ENCODE measurements at regions not wholly inside any gene's neighbourhood (a gene's known extent, or its start where the extent isn't known, plus 50 kb on each side); places are given as distances from the start of the nearest gene placed in this dataset.
"Not testable (repeated sequence)": the region's sequence is repeated elsewhere in the genome, so short reads cannot be mapped to it uniquely, and the experiment has no call there.

- no peak for DNase-seq (ENCODE audit: low read depth)
These were observed 461.4 kb upstream of the NOX3 start for GRCh38 chr6:155916846-155917624.

GRCh38 chr6:155915651-155916050 lies 460.0 kb upstream of the NOX3 start:
- no peak for DNase-seq (ENCODE audit: low read depth)

GRCh38 chr6:155913816-155914215 lies 458.2 kb upstream of the NOX3 start:
- DNase-seq (ENCODE audit: low read depth), result no peak

GRCh38 chr6:155909710-155910109 lies 454.1 kb upstream of the NOX3 start:
- no peak for DNase-seq (ENCODE audit: low read depth)

GRCh38 chr6:155895641-155896040 lies 440.0 kb upstream of the NOX3 start:
- no peak for DNase-seq (ENCODE audit: low read depth)

- DNase-seq (ENCODE audit: low read depth), result no peak
These were observed 439.1 kb upstream of the NOX3 start for GRCh38 chr6:155894758-155895157.

GRCh38 chr6:155894262-155894661 lies 438.6 kb upstream of the NOX3 start:
- no peak for DNase-seq (ENCODE audit: low read depth)

- no peak for DNase-seq (ENCODE audit: low read depth)
These were observed 434.8 kb upstream of the NOX3 start for GRCh38 chr6:155890409-155890808.

GRCh38 chr6:155889410-155889809 lies 433.8 kb upstream of the NOX3 start:
- no peak for DNase-seq (ENCODE audit: low read depth)

- no peak for DNase-seq (ENCODE audit: low read depth)
These were observed 431.8 kb upstream of the NOX3 start for GRCh38 chr6:155887421-155887820.

GRCh38 chr6:155883741-155884140 lies 428.1 kb upstream of the NOX3 start:
- DNase-seq (ENCODE audit: low read depth), result no peak

GRCh38 chr6:155883334-155883731 lies 427.7 kb upstream of the NOX3 start:
- DNase-seq (ENCODE audit: low read depth), result no peak

- no peak for DNase-seq (ENCODE audit: low read depth)
These were observed 427.1 kb upstream of the NOX3 start for GRCh38 chr6:155882527-155883333.

- no peak for DNase-seq (ENCODE audit: low read depth)
These were observed 426.3 kb upstream of the NOX3 start for GRCh38 chr6:155881826-155882526.

GRCh38 chr6:155880900-155881299 lies 425.3 kb upstream of the NOX3 start:
- DNase-seq (ENCODE audit: low read depth), result no peak

- DNase-seq (ENCODE audit: low read depth), result no peak
These were observed 417.3 kb upstream of the NOX3 start for GRCh38 chr6:155872961-155873360.

- DNase-seq (ENCODE audit: low read depth), result no peak
These were observed 412.0 kb upstream of the NOX3 start for GRCh38 chr6:155867682-155868081.

- DNase-seq (ENCODE audit: low read depth), result not testable (repeated sequence)
These were observed 411.2 kb upstream of the NOX3 start for GRCh38 chr6:155866676-155867390.

- no peak for DNase-seq (ENCODE audit: low read depth)
These were observed 406.2 kb upstream of the NOX3 start for GRCh38 chr6:155861821-155862220.

- DNase-seq (ENCODE audit: low read depth), result not testable (repeated sequence)
These were observed 403.3 kb upstream of the NOX3 start for GRCh38 chr6:155858906-155859305.

GRCh38 chr6:155854787-155855186 lies 399.1 kb upstream of the NOX3 start:
- no peak for DNase-seq (ENCODE audit: low read depth)

GRCh38 chr6:155853011-155853410 lies 397.4 kb upstream of the NOX3 start:
- DNase-seq (ENCODE audit: low read depth), result no peak

Measured in activated T-helper 1 cell treated with Interleukin-2 at 50 U/mL for 16 hours (primary cell).